ENCODE measurements at regions not wholly inside any gene's neighbourhood (a gene's known extent, or its start where the extent isn't known, plus 50 kb on each side); places are given as distances from the start of the nearest gene placed in this dataset.
"Not testable (repeated sequence)": the region's sequence is repeated elsewhere in the genome, so short reads cannot be mapped to it uniquely, and the experiment has no call there.

DNA sequence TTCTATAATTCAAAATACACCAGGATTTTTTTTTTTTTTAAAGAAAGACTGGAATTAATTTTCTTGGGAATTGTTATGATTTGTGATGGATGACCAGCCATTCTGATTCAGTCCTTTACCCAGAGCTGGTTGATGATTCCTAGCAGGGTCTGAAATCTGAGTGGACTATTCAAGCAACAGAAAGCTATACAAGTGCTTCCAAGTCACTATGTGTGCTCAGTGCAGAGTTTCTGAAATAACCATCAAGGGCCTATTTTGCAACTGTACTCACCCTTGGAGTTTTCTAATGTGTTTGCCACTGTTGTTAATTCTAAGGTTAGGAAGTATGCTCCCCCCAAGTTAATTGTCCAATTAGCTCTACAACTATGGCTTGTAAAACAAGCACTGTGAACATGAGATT, 137.7 kb upstream of the RAPGEF2 start:
- DNase-seq: peak in 1 of 4 donors; percentile 3
- intact Hi-C loops (cut with DNase I): no loop called here
- Histone ChIP-seq H3K27ac (no peak overlapping the region), H3K4me1 (no peaks in the 10 kb centered on the region), H3K9me3 (no peaks in the 10 kb centered on the region), H3K36me3 (no peaks in the 10 kb centered on the region), H3K27me3 (no peaks in the 10 kb centered on the region), H3K4me3 (no peak overlapping the region)
- no peak for TF ChIP-seq CTCF (IDR thresholded peaks at IDR 0.05)
- ATAC-seq: peak; percentile 65

DNA sequence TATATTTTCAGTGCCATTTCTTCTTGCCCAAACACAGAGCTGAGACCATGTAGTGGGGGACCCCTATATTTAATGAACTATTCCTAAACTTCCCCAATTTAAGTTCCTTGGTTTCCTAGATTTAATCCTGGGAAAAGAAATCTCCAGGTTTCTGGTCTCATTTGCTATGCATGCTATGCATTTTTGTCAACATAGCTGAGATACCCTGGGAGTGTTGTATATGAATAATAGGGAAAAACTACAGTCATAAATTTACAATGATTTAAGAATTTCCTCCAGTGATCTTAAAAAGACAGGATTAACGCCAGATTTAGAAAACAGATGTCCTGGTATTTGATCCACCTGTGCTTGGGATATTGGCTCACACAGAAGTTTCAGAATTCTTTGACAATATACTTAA, 136.8 kb upstream of the RAPGEF2 start:
- Histone ChIP-seq H3K4me1 (no peaks in the 10 kb centered on the region), H3K36me3 (no peaks in the 10 kb centered on the region), H3K4me3 (no peak overlapping the region), H3K9me3 (no peaks in the 10 kb centered on the region), H3K27me3 (no peaks in the 10 kb centered on the region), H3K27ac (no peak overlapping the region)
- TF ChIP-seq CTCF (IDR thresholded peaks at IDR 0.05): no peak
- ATAC-seq: no peak
- no peak for DNase-seq
- intact Hi-C loops (cut with DNase I): no loop called here

GRCh38 chr4:158968961-158969360, 133.9 kb upstream of the RAPGEF2 start:
- no peak overlapping the region for H3K4me3 ChIP-seq
- H3K4me1 ChIP-seq: no peaks in the 10 kb centered on the region
- H3K27me3 ChIP-seq: no peaks in the 10 kb centered on the region
- intact Hi-C loops (cut with DNase I): no loop called here
- no peaks in the 10 kb centered on the region for H3K36me3 ChIP-seq
- ATAC-seq: no peak
- no peak for DNase-seq
- H3K27ac ChIP-seq: no peak overlapping the region
- H3K9me3 ChIP-seq: no peaks in the 10 kb centered on the region
- TF ChIP-seq CTCF (IDR thresholded peaks at IDR 0.05): no peak

DNA sequence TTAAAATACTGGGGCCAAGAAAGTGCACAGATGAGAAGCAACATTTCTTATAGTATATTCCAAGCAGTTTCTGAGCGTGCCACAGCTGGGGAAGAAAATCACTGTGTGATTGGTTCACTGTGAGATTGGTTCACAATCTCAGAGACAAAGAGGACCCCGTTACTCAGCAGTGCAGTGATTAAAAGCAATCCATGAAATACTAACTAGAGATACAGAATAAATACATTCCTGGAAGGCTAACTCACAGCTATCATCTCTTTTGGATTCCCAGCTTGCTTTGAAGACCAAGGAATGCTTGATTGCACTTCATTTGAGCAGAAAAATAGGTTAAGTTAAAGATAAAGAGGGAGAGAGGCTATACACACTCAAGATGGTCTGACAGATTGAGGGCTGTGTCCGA, 132.1 kb upstream of the RAPGEF2 start:
- Histone ChIP-seq H3K27me3 (no peaks in the 10 kb centered on the region), H3K9me3 (no peaks in the 10 kb centered on the region), H3K36me3 (no peaks in the 10 kb centered on the region), H3K4me3 (no peak overlapping the region), H3K27ac (no peak overlapping the region), H3K4me1 (no peaks in the 10 kb centered on the region)
- ATAC-seq (no peak), DNase-seq (no peak)
- TF ChIP-seq CTCF (IDR thresholded peaks at IDR 0.05): no peak
- intact Hi-C loops (cut with DNase I): no loop called here

- DNase-seq; H3K27ac ChIP-seq; H3K9me3 ChIP-seq; intact Hi-C loops (cut with DNase I); H3K36me3 ChIP-seq; H3K27me3 ChIP-seq; ATAC-seq; H3K4me3 ChIP-seq; H3K4me1 ChIP-seq: not testable (repeated sequence)
Measured at GRCh38 chr4:158974438-158974837, 128.4 kb upstream of the RAPGEF2 start.

GRCh38 chr4:158980711-158981110, 122.2 kb upstream of the RAPGEF2 start:
- H3K27ac ChIP-seq; ATAC-seq; H3K27me3 ChIP-seq; H3K4me1 ChIP-seq; DNase-seq; H3K4me3 ChIP-seq; H3K36me3 ChIP-seq; intact Hi-C loops (cut with DNase I); H3K9me3 ChIP-seq: not testable (repeated sequence)
